GM12891 (cell line): ENCODE measurements at regions not wholly inside any gene's neighbourhood (a gene's known extent, or its start where the extent isn't known, plus 50 kb on each side); places are given as distances from the start of the nearest gene placed in this dataset.
"Not testable (repeated sequence)": the region's sequence is repeated elsewhere in the genome, so short reads cannot be mapped to it uniquely, and the experiment has no call there.

ENCODE experiments used
- POLR2A ChIP-seq: IDR thresholded peaks from 2 replicates; pipeline ENCODE4 v1.6.1; 2011; ENCODE audit warnings: low read depth, low read length, control low read depth
- POLR2AphosphoS5 ChIP-seq: IDR thresholded peaks from 2 replicates; pipeline ENCODE4 v1.6.1; 2011; ENCODE audit warnings: low read depth, low read length, control low read depth
- TAF1 ChIP-seq: IDR thresholded peaks from 2 replicates; pipeline ENCODE4 v1.6.1; 2011; ENCODE audit warnings: low read depth, low read length, control low read depth

- TF ChIP-seq POLR2A, POLR2AphosphoS5, TAF1: not testable (repeated sequence)
Observed at GRCh38 chr1:233838207-233838606, 66.3 kb upstream of the SLC35F3 start.
